Vagina (tissue), 2 donors: ENCODE measurements at regions not wholly inside any gene's neighbourhood (a gene's known extent, or its start where the extent isn't known, plus 50 kb on each side); places are given as distances from the start of the nearest gene placed in this dataset.

Experiments used
- DNase-seq, 2 donors: peaks; one replicate each; pipeline ENCODE4 v3.0.0-alpha.2; 2017; ENCODE audit errors: extremely low spot score in 2 of 2
- H3K27ac ChIP-seq: fragments of 200-600 bp; sonication (generic); one replicate; pipeline ENCODE4 v1.5.1; 2019
- H3K27me3 ChIP-seq: fragments of 200-600 bp; sonication (generic); one replicate; pipeline ENCODE4 v1.5.1; 2019
- H3K36me3 ChIP-seq, 2 donors: fragments of 200-600 bp; sonication (generic); one replicate each; pipeline ENCODE4 v1.5.1; 2017 to 2019
- H3K4me1 ChIP-seq: fragments of 200-600 bp; sonication (generic); one replicate; pipeline ENCODE4 v1.5.1; 2019
- H3K4me3 ChIP-seq, 2 donors: fragments of 200-600 bp; sonication (generic); 1 replicate in 1 of 2; 2 replicates in 1 of 2; pipeline ENCODE4 v1.5.1; 2016 to 2019
- H3K9me3 ChIP-seq: fragments of 200-600 bp; sonication (generic); one replicate; pipeline ENCODE4 v1.5.1; 2019
- POLR2A ChIP-seq, 2 donors: fragments of 450-650 bp; IDR thresholded peaks; one replicate each; pipeline ENCODE4 v1.6.1; 2017; ENCODE audit warnings: antibody characterized with exemption in 2 of 2, mild to moderate bottlenecking in 2 of 2, moderate library complexity in 2 of 2
- POLR2AphosphoS5 ChIP-seq, 2 donors: sonication (generic); formaldehyde crosslinking; IDR thresholded peaks; one replicate each; pipeline ENCODE4 v1.9.0; 2017; ENCODE audit warnings: antibody characterized with exemption in 2 of 2, mild to moderate bottlenecking in 2 of 2, low read depth in 1 of 2; ENCODE audit not compliant: insufficient read depth in 1 of 2
- intact Hi-C: fragments of 100-400 bp; cut with DNase I; formaldehyde crosslinking; loops from one replicate; pipeline ENCODE4 v1.15.1; 2023
- TF ChIP-seq, protein P1 (sequence below), 3 experiments: fragments of 450-650 bp in 2 of 3; fragments of 200-600 bp in 1 of 3; sonication (generic) in 1 of 3; IDR thresholded peaks; one replicate each; pipeline ENCODE4 v1.5.1; 2017 to 2019; ENCODE audit warnings: antibody characterized with exemption in 3 of 3, mild to moderate bottlenecking in 2 of 3, moderate library complexity in 2 of 3

DNA sequence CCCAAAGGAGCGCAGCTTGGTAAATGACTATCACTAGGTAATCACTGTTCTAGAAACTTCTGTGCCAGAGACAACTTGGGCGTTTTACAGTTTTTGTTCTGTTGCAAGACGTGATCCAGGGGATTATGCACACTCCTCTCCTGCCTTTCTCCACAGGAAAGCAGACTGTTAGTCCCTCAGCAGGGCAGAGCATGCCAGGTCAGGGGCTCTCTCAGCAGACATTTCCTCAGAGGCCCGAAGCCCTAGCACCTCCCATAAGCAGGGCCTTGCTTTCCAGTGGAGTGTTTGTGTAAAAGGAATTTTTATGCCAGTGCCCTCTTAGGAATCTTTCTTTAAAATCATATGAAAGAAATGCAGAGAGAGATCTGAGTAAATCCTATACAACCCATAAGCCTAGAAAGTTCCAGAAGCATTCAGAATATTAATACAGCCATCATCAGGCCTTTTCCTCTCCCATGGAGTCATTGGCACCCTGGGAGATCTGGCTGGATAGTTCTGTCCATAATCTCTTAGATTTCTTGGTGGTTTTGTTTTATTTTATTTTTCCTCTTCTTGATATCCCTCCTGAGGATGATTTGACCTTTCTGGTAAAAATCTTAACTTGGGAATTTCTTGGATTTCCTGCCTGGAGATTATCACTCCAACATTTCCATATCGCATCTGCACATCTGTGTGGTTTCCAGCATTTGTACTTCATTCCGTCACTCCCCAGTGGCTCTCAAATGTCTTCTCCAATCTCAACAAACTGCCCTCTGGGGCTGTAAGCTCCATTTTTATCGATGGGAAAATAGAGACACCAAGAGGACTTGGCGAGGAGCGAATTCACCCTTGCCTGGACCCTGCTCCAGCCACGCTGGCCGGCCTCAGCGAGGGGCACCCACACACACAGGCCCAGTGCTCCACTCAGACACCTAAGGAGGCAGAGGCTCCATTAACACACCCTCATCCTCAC, 116.1 kb downstream of the PSMG1 start:
- no peak overlapping the region for H3K4me3 ChIP-seq
- H3K36me3 ChIP-seq = no peaks in the 10 kb centered on the region
- H3K4me1 ChIP-seq = peaks cover 25% of the 10 kb centered on the region
- no peak for DNase-seq
- H3K9me3 ChIP-seq = no peaks in the 10 kb centered on the region
- peak overlapping the region; percentile 46 for H3K27ac ChIP-seq
- H3K27me3 ChIP-seq = no peaks in the 10 kb centered on the region
- TF ChIP-seq POLR2AphosphoS5 (IDR thresholded peaks at IDR 0.05; ENCODE audit: insufficient read depth in 1 of 2, low read depth in 1 of 2) (no peak), POLR2A (IDR thresholded peaks at IDR 0.05) (no peak)
- TF ChIP-seq, protein P1, sequence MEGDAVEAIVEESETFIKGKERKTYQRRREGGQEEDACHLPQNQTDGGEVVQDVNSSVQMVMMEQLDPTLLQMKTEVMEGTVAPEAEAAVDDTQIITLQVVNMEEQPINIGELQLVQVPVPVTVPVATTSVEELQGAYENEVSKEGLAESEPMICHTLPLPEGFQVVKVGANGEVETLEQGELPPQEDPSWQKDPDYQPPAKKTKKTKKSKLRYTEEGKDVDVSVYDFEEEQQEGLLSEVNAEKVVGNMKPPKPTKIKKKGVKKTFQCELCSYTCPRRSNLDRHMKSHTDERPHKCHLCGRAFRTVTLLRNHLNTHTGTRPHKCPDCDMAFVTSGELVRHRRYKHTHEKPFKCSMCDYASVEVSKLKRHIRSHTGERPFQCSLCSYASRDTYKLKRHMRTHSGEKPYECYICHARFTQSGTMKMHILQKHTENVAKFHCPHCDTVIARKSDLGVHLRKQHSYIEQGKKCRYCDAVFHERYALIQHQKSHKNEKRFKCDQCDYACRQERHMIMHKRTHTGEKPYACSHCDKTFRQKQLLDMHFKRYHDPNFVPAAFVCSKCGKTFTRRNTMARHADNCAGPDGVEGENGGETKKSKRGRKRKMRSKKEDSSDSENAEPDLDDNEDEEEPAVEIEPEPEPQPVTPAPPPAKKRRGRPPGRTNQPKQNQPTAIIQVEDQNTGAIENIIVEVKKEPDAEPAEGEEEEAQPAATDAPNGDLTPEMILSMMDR (IDR thresholded peaks at IDR 0.05) = no peak
- intact Hi-C loops = no loop called here

DNA sequence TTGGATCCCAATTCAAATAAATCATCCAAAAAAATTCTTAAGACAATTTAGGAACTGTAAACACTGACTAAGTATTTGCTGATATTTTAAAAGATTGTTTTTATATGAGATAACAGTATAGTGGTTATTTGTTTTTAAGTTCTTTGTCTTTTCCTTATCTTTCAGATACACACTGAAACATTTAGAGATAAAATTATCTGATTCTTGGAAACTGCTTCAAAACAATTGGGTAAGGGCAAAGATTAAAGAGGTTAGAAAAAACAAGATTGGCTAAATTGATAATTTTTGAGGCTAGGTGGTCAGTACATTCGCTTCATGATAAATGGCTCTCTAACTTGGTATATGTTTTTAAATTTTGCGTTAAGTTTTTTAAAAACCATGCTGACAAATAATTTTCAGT, 117.3 kb downstream of the PSMG1 start:
- Histone ChIP-seq H3K36me3 (no peaks in the 10 kb centered on the region), H3K27me3 (no peaks in the 10 kb centered on the region), H3K9me3 (no peaks in the 10 kb centered on the region), H3K4me1 (peaks cover 16% of the 10 kb centered on the region), H3K27ac (no peak overlapping the region), H3K4me3 (no peak overlapping the region)
- TF ChIP-seq POLR2AphosphoS5 (IDR thresholded peaks at IDR 0.05; ENCODE audit: insufficient read depth in 1 of 2, low read depth in 1 of 2) (no peak), POLR2A (IDR thresholded peaks at IDR 0.05) (no peak)
- TF ChIP-seq, protein P1 (IDR thresholded peaks at IDR 0.05) = no peak
- DNase-seq = no peak
- intact Hi-C loops = no loop called here

GRCh38 chr21:39064325-39065012, 118.8 kb downstream of the PSMG1 start:
- no peak for DNase-seq
- H3K9me3 ChIP-seq = no peaks in the 10 kb centered on the region
- H3K27ac ChIP-seq = no peak overlapping the region
- no peak overlapping the region for H3K4me3 ChIP-seq
- H3K27me3 ChIP-seq = no peaks in the 10 kb centered on the region
- TF ChIP-seq POLR2AphosphoS5 (IDR thresholded peaks at IDR 0.05; ENCODE audit: insufficient read depth in 1 of 2, low read depth in 1 of 2) = no peak
- TF ChIP-seq, protein P1 (IDR thresholded peaks at IDR 0.05) = no peak
- TF ChIP-seq POLR2A (IDR thresholded peaks at IDR 0.05) = no peak
- H3K36me3 ChIP-seq = no peaks in the 10 kb centered on the region
- H3K4me1 ChIP-seq = peaks cover 16% of the 10 kb centered on the region
- intact Hi-C loops = no loop called here

DNA sequence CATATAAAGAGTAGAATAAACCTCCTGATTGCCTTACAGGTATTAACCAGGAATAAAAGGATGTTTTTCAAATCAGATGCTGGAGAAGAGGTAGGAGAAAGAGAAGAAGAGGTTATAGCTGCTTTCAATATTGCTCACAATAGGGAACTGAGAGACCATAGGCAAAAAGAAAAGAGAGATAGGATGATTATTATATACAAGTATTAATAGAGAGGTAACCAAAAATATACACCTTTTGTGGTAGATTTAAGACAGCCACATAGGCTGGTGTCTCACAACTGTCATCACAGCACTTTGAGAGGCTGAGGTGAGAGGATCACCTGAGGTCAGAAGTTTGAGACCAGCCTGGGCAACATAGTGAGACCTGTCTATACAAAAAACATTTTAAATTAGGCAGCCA, 119.7 kb downstream of the PSMG1 start:
- H3K4me1 ChIP-seq = peaks cover 16% of the 10 kb centered on the region
- H3K9me3 ChIP-seq = no peaks in the 10 kb centered on the region
- no peak overlapping the region for H3K27ac ChIP-seq
- H3K4me3 ChIP-seq = no peak overlapping the region
- DNase-seq = no peak
- no peaks in the 10 kb centered on the region for H3K27me3 ChIP-seq
- intact Hi-C loops = no loop called here
- TF ChIP-seq POLR2AphosphoS5 (IDR thresholded peaks at IDR 0.05; ENCODE audit: insufficient read depth in 1 of 2, low read depth in 1 of 2) = no peak
- TF ChIP-seq, protein P1 (IDR thresholded peaks at IDR 0.05) = no peak
- no peak for TF ChIP-seq POLR2A (IDR thresholded peaks at IDR 0.05)
- H3K36me3 ChIP-seq = no peaks in the 10 kb centered on the region
